GM19351 (cell line): ENCODE measurements at regions not wholly inside any gene's neighbourhood (a gene's known extent, or its start where the extent isn't known, plus 50 kb on each side); places are given as distances from the start of the nearest gene placed in this dataset.

ENCODE experiments used
- ATAC-seq: cut with Tn5 transposase; IDR thresholded peaks from one replicate; pipeline ENCODE4 v1.9.1; 2021; ENCODE audit warnings: mild to moderate bottlenecking, moderate library complexity; ENCODE audit not compliant: unreplicated experiment

DNA sequence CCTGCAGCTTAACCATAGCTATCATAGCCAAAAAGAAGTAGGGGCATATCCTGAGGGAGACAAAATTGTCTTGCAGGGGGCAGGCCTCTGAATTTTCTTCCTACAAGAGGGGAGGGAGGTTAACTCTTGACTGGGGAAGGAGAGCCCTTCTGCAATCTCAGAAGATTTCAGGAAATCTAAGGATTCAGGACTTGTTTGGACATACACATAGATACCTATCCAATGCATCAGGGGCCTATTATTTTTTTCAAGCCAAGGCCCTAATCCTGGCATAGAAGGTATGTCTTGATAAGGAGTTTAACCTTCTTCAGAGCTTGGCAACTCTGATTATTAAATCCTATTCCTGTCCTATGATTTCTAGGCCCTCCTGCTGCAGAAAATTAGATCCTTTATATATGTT lies 375.1 kb upstream of the ACTBL2 start:
- ATAC-seq: no peak

DNA sequence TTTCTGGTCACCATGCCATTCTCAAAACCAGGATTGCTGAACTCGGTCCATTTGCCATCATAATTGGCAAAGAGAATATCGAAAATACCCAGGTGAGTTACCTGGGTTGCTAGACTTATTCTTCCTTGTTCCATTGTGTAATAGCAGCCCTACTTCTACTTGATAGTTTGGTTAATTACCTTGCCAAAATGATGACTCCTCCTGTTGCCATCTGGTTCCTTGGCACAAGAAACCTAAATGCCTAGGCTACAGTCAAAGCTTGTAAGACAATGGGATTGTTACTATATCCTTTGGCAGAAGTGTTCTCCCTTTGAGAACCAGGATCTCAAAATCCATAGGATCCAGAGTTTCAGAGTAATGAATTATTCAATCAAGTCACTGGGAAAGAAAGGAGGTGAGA lies 373.2 kb upstream of the ACTBL2 start:
- no peak for ATAC-seq

DNA sequence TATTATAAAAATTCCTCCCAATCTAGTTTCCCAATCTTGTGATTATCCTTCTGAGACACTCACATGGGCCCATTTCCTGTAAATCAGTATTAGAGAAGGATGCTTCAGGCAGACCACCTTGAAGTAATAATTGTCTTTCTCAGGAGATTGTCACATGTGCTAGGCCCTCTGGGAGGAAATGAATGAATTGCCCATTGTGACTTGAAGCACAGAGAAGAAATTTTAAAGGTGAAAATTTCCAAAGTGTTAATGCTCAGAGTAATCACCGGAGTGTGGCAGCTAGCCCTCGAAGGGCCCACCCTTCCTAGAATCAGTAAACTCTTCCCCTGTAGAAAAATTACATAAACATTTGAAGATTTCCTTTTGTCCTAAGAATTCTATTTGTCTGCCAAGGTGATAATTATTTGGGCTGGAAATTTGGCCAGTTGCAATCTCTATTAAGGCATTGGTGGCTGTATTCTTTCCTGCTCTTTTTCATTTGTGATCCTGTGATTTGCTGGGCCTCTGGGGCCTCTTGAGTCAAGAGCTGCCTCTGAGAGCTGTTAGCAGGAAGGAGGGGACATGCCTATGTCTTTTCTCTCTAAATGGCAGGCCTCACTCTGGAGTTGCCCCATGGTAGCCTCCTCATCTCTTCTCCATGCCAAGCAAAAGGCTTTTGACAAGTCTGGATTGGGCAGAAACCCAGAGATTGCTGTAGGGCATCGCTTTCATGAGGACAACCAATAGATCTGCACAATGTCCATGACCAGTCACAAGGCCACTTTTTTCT lies 371.5 kb upstream of the ACTBL2 start:
- no peak for ATAC-seq

DNA sequence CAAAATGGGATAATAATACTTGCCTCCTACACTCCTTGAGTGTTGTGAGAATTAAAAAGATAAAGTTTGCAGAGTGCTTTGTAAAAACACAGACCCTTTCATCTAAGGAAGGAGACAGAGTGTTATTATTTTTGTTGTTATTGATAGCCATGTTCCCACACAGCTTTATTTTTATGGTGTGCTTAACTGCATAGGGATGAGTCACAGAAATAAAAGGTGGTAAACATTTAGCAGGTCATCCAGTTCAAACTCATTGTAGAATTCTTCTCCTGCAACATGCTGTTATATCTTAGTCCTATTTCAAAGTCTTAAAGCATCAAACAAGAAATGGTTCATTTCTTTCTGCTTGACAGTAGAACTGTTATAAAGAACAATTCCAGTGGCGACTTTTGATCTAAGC lies 367.5 kb upstream of the ACTBL2 start:
- ATAC-seq: no peak

DNA sequence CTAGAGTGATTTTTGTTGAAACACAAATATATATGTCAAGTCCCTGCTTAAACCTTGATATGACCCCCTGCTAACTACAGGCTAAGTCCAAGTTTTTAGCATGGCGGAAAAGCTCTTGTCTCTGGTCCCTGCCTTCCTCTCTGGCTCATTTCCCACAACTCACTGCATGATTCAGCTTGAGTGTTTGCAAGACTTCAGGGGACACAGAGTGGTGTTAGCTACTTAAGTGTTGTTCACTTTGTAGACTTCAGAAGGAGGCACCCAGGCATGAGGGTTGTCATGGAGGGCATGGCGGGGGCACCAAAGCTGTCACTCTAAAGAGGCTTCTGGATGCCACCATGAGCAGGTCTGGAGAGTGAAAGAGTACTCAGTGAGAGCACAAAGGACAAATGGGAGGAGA lies 362.4 kb upstream of the ACTBL2 start:
- ATAC-seq: no peak

DNA sequence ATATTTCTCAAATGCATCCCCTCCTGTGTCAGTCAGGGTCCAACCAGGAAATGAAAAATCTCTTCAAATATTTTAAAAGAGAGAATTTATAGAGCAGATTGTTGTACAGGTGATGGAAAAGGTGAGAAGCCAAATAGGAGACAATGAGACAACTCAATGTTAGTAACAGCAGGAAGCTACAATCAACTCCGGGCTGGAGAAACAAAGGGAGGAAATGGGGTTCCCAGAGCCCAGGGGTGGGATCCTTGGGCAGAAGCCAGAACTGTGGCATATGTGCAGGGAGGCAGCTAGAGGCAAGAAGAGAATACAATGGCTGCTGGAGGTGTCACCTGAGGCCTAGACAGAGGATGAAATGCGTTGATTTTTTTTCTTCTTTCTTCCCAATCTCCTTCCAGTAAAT lies 361.8 kb upstream of the ACTBL2 start:
- no peak for ATAC-seq

DNA sequence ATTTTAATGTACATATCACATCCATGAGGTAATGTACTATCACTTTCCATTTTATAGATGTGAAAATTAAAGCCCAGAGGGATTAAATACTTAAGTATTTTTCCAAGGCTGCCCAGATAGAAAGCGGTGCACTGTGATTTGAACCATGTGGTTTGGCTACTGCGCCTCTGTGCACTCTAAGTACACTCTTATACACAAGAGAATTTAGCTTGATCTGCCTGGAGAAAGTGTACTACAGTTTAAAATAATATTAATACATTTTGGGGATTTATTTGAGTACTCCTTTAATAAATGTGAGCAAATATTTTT lies 360.4 kb upstream of the ACTBL2 start:
- no peak for ATAC-seq

DNA sequence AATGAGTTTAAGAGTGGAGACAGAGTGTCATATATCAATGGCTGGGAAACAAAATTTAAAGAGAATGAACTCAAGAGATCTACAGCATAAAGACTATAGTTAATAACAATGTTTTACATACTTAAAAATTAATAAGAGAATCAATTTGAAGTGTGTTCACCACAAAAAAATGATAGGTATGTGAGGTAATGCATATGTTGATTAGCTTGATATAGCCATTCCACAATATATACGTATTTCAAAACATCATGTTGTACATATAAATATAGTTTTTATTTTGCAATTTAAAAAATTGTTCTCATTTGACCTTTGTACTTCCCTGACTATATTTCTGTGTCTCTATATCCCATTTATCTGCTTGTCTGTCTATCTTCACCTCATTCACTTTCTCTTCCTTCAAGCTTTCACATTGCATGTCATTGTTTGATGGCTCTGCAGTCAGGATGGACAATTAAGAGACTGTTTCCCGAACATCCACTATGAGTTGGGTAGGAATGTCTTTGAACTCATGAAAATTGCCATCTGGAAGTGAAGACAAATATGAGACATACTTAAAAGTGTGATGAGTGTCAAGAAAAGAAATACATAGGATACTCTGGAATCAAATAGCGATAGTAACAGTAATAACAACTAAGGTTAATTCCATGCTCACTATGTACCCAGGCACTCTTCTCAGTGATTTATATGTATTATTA lies 359.9 kb upstream of the ACTBL2 start:
- ATAC-seq: no peak

DNA sequence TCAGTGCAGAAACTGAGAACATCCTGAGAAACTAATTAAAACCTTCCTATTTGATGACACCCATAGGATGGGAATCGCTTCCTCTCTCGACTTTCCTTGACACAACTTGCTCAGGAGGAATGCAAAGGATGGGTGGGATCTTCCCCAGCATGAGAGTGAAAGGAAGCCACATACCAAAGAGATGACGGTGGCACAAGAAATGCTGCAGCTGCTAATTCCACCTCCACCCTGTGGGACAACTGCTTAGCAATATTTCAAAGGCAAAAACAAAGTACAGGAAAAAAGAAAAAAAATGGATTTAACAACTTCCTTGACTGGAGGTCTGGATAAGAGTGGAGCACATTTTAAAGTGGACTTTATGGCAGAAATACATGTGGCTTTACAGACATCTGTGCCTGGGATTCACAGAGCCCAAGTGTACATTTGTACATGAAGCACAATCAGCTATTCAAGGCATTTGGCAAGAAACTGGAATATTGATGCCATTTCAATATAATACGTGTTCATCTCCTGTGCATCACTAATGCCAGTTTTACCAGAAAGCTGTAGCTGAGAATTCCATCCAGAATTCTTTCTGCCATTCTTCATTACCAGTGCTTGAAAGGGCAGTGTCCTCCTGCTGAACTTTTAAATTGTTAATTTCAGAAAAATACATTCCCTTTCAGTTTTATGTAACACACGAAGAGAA lies 359.2 kb upstream of the ACTBL2 start:
- ATAC-seq: no peak

DNA sequence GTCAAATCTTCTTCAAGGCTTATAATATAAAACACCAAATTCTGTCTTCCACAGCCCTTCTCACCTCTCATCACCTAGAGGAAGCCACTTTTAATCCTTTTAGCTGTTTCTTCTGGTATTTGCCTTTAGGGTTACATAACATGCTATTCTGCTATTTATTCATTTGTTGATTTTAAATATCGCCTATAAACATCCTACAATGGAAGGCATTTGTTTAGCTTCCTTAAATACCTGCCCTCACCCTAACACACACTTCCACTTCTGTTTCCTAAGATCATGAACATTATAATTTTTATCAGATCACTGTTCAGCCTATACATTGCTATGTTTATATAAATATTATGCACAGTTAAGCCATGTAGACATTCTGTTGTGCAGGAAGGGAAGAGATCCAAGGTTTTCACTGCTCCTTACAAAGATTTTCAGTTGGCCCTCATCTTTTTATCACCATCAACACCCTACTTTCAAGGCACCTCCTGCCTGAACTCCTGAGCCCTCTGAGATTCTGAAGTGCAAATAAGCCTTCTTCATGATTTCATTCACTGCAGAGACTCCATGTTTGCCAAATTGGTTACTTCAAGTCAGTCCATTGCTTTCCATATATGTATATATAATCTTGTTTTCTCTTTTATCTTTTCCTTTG lies 356.9 kb upstream of the ACTBL2 start:
- no peak for ATAC-seq

DNA sequence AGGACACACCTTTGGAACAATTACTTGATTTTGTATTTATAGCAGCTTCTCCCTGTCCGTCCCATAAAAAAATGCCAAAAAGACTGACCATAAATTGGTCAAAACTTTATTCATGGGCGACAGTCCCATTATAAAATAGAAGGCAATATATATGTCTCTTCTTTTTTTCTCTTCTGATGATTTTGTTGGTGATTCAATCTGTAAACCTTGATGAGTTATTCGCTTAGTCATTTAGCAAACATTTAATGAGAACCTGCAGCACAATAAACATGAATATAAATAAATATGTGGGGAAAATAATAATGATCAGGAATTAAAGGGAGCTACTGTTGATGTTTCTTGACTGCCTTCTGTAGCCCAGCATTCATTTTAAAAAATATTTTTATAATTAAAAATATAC lies 356.4 kb upstream of the ACTBL2 start:
- ATAC-seq: no peak

DNA sequence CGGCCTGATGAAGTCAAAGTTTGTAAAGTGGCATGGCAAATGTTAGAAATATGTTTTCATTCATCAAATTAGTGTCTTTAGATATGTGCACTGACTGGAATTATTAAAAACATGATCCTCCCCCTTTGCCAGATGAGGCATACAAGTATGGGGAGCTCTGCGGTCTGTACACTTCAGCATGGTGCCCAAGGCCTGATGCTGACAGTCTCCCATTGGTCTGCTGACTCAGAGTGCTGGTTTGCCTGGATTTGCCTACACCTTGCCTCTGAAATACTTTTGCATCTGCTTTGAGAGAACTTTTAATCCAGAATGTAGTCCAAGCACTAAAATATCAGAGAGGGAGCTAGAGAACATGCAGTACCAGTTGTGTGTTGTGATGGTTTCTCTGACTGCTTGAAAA lies 354.3 kb upstream of the ACTBL2 start:
- ATAC-seq: no peak

DNA sequence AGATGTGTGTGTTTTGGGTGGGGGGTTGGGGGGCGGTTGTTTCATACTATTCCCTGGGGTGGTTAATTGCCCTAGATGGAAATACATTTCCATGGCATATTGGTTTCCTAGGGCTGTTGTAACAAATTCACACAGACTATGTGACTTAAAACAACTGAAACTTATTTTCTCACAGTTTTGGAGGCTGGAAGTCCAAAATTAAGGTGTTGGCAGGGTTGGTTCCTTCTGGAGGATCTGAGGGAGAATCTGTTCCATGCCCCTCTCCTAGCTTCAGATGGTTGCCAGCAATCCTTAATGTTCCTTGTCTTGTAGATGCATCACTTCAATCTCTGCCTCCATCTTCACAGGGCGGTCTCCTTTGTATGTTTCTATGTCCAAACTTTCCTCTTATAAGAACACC lies 353.7 kb upstream of the ACTBL2 start:
- no peak for ATAC-seq

DNA sequence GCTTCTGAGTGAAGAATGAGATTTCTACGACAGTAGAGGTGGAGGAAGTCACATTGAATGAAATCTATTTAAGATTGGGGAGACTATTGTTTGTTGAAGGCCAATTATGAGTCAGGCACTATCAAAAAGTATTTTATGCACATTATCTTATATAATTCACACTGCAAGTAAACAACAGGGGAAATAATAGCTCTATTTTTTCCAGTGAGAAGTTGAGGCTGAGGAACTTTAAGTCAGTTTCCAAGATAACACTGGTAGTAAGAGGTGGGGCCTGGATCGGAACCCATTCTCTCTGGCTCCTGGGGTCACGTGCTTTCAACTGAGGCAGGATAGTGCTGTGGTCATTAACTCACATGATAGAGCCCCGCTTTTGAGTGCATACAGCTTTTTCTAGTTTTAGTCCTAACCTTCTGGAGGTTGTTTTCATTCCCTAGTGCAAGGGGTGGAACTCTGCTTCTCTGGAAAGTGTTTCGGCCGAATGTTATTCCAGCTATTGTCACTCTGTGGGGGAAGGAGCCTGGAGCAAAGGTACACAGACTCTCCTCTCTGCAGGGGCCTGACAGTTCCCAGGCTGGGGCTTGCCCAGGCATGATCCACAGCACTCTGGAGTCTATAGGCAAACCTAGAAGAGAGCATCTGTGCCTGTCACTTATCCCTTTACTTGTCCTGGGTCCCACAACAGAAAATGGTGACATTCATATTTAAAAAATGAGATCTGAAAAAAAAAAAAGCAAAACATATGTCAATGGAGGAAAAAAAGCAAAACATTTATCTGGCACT lies 352.4 kb upstream of the ACTBL2 start:
- no peak for ATAC-seq

DNA sequence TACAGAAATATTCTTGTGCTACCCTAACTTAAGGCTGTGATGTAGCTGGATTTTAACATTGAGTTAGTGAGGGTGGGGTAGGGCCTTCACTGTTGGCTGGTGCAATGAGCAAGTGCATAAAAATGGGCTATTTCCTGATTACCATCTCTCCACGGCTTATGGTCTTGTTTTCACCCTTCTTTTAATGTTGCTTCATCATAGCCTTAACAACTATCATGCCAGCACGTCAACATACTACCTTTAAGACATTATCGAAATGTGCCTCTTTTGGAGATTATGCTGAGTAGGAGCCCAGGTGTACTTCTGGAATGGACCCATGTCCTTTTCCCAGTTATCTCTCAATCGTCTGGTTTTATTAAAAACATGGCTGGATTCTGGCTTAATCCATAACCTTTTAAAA lies 350.9 kb upstream of the ACTBL2 start:
- no peak for ATAC-seq

DNA sequence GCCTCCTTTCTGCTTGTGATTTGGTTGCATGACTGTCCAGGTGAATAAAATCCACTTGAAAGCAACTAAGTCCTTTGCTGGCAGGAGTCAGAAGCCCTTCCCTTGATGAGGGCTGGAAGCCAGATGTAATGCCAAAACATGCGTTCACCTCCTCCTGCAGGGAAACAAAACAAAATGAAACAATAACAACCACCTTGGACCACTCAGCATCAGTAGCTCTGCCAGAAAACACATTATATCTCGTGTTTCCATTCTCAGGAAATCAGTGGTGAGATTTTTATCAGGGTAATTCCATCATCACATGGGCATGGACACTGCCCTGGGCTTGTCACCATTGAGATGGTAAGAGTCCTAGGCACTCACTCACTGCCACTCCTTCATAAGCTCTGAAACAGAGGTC lies 350.3 kb upstream of the ACTBL2 start:
- no peak for ATAC-seq

DNA sequence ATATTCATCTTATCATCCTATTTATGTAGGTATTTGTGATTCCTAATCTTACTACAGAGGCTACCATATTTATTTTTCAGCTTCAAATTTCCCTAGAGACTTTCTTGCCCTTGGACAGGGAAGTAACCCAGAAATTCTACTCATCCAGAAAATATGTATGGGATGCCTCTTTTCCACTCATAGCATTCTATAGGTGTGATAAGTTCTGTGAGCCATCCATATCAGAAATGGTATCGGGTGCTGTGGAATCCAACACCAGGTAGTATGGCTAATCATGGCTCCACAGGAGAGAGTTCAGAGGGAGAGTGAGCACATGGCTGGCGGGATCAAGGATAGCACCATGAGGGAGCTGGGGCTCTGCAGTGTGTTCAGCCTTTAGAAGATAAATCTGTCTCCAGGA lies 349.3 kb upstream of the ACTBL2 start:
- ATAC-seq: no peak

DNA sequence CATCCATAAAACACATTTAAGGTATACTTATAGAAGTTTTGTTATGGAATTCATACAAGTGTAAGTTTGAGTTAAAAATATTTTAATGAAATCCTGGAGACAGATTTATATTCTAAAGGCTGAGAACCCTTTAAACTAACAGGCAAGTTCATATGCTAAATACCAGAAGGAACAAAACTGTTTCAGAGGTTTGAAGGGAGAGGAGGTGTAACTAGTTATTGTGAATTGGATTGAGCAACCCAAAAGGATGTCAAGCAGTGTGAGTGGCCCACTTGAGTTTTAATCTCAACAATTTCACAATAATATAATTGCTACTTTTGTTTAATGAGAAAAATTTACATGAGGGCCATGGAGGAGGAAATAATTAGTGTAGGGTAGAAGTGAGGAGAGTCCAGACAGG lies 348.5 kb upstream of the ACTBL2 start:
- ATAC-seq: no peak

DNA sequence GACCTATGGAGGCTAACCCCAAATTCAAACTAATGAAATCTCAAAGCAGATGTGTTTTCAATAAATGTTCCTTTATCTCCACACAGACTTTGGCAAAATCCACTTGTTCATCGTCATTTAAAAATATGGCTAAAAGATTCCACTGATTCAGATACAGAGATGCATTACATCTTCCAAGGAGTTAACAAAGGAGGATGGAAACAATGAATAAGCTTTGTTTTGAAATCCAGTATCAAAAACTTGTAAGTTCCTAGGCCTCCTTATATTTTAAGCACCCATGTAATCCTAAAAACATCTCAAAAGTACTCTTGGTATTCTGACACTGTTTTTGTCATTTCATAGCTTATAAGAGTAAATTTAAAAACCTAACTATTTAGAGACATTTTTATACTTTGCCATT lies 345.6 kb upstream of the ACTBL2 start:
- no peak for ATAC-seq

DNA sequence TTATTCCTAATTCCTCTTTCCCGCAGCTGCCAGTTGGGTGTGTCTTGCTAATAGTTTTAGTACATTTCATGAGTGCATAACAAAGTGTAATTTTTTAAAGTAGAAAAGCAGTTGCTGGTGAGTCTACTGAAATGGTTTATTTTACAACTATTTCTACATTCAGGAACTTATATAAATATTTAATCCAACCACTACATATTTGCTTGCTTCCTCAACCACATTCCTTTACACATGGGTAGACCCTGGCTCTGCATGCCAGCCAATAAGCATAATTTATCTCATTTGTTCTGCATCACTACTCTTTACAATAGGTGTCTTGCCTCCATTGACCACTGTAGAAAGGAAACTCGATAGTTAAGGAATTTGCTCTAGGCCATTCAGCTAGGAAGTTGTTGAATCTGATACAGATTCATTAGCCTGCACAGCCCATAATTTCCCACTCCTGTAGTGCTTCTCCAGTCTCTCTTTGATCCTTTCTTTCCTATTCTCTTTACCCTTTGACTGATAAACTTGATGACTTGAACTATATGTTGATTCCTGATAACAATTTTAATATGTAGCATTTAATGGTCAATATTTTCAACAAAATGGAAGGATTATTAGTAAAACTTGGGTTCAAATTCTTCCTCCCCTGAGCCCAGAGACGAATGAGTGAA lies 342.5 kb upstream of the ACTBL2 start:
- ATAC-seq: no peak

DNA sequence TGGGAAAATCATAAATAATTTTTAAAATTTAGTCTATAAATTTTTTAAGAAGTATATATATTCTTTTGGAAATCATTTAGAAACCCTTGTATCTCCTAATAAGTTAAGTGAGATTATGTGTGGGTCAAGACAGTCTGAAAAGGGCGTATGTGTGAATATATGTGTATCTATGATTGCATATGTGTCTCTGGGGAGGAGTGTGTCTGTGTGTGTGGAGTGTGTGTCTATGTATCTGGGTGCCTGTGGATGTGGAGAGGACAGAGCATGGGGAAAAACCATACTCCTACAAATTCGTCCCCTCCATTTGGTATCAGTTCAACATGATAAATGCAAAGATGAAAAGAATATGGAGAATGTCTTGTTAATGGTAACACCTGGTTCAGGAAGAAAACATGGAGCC lies 342.0 kb upstream of the ACTBL2 start:
- no peak for ATAC-seq
